Stimulated activated CD4-positive, alpha-beta T cell treated with anti-CD3 and anti-CD28 coated beads, Interleukin-4, amount 100 ng/mL, for 48 hours (primary cell): ENCODE measurements at regions not wholly inside any gene's neighbourhood (a gene's known extent, or its start where the extent isn't known, plus 50 kb on each side); places are given as distances from the start of the nearest gene placed in this dataset.

Experiments used
- DNase-seq, 2 donors: peaks; one replicate each; pipeline ENCODE4 v3.0.0-alpha.2; 2020; ENCODE audit warnings: low read depth in 2 of 2

DNA sequence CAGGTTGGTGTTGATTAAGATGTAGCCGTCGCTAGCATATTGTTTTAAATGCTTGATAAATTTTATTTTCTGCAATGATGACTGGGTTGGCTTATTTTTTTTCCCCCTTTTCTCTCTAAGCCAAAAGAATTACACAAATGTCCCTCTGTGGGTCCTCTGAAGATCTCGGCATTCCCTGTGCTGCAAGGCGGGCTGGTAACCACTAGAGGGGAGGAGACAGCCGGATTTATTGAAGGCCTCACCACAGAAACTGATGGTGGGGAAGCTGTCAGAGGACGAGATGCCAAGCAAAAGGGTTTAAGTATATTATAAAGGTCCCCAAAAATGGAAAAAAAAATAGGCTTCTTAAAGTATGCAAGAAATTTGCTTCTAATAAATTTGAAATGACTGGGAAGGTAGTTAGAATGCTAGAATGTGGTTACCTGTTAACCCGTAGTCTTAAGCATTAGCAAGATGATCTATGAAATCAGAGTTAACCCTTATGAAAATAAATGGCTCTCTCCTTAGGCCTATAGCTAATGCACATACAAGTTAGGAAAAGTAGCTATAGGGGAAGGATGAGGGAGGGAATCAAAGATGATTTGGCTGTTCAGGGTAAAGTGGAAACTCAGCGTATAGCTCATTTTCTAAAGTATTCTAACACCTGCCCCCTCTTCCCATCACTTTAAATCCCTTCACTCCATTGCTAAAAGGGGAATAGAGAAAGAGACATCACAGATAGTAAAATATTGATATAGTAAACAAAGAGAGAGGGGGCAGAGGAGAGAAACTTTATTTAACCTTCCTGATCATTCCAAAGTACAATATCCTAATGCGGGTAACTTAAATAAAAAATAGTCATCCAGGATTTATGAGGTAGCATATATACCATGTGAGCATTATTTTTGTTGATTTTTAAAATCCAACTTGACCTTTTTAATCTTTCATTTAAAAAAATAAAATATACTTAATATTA, 894.5 kb upstream of the POU3F3 start:
- no peak for DNase-seq

DNA sequence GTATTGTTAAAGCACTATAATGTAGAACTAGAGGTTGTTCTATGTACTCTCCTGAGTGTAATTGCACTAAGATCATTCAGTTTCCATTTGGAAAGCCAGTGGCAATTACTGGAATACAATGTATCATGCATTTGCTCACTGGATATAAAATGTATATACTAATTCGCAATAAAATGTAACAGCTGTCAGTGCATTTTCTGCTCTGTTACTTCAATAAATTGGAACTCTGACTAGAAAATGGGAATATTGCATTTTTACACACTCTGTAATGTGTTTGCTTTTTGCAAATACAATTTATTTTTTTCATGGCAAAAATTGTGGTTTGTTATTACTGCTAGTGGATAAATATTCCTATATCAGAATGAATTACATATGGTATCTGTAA, 893.8 kb upstream of the POU3F3 start:
- no peak for DNase-seq

DNA sequence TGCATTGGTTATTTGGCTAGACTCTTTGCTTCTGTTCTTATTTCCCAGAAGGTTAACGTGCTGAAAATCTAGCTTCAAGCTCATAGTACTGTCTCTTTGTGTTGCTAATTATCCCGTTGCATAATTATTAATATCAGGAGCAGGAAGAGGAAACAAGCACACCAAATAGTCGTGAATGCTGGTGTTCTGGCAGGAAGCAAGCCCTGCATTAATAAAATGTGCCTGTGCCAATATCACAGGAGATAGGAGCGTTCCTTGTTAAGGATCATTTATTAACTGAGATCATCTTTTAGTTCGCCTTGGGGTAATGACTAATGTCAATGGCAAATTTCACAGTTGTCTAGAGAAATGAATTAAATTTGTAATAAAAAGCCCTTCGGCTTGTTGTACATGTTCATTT, 893.0 kb upstream of the POU3F3 start:
- no peak for DNase-seq

DNA sequence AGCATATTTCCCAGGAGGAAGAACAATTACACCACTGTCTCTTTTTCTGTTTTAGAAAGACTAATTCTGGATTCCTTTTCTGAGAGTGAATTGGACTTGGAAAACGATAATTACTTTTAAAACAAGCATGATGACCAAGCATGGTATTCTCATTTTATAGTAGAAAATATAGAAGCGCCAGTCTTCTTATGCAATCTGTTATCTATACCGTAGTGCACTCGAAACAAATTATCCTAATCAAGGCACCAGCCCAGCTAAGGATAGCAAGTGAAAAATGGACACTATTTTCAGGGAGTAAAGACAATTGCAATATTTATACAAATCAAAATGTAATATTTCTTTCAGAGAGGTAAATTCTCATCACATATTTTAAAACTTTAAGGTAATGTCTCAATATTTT, 892.1 kb upstream of the POU3F3 start:
- no peak for DNase-seq

DNA sequence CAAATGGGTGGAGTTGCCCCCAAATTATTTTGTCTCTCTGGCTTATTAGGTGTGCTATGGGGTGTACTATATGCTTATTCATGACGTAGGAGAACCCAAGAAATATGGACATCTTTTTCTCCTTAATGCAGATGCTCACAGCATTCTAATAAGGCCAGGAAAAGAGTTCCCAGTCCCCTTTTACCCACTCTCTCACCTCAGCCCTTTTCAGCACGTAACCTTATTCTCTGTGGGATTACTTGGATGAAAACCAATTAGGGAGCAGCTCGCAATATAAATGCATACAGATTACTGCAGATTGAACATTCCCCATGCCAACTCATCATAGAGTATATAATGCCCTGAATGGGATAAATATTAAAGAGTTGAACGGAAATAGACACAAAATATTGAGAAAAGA, 891.2 kb upstream of the POU3F3 start:
- no peak for DNase-seq

DNA sequence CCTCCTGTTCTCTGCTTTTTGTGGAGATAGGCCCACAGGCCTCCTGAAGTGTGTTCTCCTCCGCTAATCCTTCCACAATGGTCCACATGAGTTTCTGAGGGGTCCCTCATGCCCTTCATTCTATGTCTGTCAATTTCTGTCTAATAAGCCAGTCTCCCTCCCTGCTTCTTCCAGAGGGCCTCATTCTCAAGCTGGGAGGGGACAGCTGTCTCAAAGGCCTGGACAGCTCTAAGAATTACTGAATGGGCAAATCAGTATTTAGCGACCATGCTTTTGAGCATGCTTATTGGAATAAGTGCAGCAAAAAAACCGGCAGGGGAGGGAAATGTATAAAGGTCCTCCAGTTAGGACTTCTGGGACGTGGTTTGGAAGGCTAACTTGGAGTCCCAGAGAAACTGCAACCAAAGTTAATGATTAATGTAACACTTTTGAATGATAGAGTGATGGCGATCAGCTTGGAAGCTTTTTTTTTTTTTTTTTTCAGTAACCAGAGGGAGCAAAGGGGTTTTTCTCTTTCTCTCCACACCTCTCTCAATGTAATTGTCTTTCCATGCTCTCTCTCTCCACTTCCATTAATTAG, 890.7 kb upstream of the POU3F3 start:
- no peak for DNase-seq

DNA sequence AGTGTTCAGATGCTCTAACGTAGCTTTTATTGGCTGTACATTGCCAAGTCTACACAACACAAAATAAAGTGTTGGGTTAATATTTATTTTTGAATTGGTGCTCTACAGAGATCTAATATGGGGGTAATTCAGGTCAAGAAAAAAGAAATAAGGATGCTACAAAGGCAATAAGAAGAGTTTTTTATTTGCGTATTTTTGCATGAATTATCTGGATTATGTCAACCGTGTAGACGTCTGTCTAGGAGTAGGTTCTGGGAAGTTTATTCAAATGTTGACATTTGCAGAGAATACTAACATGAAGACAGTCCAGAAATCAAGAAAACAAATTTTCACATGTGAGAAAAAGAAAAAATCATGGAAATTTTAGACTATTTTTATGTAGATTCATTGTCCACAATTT, 876.7 kb upstream of the POU3F3 start:
- DNase-seq, result no peak

DNA sequence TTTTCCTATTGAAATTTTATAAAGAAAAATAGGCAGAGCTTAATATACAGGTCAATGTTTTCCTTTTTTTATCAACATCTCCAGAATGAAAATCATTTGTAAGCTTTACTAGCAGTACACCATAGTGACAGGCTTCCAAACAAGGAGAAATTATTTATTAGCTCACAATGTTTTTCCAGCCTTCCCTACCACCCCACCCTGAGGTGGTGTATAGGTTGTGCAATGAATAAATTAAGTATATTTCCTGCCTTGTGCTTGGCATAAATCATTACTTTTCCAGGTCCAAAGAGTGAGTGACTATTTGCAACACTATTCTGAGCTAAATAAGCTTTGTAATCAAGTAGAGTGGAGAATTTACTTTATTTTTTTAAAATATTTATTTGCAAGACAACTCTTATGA, 876.2 kb upstream of the POU3F3 start:
- DNase-seq, result no peak

DNA sequence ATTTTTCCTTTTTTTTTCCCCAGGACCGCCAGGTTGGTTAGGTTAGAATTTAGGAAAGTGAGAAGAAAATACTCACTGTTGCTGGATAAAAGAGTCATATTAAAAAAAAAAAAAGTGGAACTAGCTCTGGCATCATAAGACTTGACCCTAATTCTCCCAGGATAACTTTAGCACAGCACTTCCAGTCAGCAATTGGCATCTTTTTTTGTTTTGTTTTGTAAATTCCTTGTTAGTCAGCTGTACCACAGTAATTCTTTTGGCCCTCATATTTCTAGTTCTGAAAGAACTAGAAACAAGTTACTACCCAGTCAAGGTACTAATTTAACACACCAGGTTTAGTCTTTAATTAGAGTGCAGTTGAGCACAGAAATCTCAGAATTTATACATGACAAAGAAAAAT, 873.5 kb upstream of the POU3F3 start:
- DNase-seq, result no peak

DNA sequence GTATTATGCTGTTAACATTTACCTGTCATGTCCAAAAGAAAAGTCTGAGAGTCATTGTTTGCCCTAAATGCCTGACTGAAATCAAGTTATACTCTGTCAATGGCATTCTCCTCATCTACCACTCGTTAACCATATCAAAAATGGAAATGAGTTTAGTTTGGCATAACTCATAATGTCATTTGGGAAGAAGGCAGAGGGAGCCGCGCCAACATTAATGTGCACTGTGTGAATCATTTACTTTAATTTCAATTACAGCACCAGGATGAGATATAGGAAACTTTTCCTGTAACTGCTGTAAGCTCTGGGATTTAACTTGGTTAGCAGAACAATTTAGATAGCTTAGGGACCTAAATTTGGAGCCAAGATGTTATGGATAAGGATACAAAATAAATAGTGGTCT, 871.2 kb upstream of the POU3F3 start:
- no peak for DNase-seq

DNA sequence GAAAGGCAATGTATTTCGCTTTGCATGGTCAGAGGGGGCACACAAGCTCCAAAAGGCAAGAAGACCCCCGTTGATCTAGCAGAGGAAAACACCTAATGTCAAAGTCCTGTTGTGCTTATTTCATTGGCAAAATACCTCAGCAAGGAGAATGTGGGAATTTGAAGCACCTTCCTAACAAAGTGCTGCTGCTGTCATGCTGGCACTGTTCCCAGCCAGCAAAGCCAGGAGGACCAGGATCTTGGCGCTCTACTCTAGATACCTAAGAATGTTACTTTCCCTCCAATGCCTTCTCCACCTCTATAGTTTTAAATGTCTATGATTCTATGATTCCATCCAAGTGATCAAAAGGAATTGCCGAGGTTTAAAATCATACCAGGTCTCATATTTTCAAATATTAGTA, 867.9 kb upstream of the POU3F3 start:
- no peak for DNase-seq

DNA sequence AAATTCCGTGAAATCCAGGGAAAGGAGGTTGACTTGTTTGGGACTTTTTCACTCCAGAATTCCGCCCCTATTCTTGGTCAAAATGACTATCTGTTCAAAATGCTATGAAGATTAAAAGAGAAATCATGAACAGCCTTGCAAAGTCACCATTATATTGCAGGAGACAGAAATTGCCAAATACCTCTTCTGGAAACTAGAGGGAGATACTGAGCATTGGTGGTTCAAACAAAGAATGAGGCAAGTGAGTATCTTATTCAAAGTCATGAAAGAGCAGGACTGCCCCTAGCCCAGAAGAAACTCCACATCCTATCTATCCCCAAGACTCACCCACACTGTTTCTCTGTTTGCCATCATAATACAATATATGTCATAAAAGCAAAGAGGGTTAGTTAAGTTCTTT, 862.3 kb upstream of the POU3F3 start:
- DNase-seq, result no peak

DNA sequence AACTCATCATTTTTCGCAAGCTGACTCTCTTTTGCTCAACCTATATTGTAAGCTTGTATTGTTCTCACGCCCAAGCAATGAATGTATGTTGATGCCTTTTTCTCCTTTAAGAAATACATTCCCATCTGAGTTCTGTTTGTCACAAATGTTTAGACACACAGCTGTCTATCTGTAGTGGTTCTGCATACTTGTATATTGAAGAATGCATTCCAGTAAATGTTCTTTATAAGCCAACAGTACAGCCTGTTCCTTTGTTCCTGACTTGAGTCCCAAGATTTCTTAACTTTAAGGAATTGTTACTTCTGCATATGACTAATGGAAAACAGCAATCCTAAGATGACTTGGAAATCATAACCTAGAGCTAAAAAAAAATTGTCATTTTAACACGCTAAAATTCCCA, 849.1 kb upstream of the POU3F3 start:
- no peak for DNase-seq

DNA sequence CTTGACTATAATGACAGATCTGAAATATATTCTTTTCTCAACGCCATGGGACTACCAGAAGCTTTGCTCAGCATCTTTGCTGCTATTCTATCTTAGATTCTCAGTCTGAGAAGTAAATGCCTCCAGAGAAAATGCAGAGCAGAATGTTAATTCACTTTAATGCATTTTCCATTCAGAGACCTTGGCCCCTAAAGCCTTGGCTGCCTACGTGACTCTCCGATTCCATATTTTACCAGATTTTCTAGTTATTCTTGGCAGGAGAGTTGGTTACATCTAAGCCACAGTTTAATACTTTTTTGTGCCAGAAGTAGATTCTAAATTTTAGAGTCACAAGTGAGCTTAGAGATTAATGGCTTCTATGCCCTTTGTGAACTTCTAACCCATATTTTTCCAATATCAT, 837.1 kb upstream of the POU3F3 start:
- DNase-seq, result no peak

DNA sequence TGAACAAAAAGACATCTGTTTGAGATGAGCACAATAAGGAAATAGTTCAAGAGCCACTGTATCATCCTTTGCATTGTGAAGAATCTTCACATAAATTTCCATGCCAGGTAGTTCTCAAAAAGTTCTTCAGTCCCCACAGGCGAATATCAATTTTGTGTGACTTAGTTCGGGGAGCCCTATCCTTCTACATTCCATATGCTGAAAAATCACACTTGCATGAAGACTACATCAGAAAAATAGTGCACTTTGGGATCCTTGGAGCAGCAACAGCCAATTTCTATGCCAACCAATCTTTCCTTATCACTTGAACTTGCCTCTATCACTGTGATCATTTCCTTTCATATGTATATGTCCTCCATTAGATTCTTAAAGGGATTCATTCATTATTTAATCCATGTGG, 830.6 kb upstream of the POU3F3 start:
- DNase-seq, result no peak

DNA sequence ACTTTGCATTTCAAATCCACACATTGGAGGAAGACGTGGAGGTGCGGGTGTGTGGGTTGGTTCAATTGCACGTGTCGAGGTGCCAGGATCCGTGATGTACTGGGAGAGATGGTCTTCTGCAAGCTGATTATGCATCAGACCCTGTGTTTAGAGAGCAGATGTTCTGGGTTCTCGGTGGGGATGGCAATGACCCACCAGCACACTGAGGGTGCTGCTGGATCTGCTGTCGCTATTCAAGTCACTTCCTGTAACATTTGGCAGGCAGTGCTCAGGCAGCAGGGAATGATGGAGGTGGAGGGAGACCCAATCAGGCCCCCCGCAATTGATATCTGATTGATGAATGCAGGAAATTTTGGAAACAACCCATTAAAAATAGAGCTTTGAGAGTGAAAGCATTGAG, 830.1 kb upstream of the POU3F3 start:
- no peak for DNase-seq

DNA sequence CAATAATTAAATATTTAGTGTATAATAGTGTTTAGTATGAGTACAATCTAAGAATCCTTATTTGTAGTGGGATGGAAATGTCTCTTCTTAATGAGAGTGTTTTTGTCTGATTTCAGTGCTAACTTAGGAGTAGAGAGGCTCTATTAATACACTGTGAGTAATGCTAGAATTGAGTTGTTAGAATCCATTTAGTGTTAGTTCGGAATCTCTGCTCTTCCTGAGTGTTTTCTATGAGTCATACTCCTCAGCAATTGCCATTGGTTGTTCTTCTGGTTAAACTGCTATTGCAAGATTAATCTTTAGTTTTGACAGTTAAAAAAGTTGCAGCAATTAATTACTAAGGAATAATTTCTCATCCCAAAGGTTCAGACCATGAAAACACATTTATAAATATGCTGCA, 828.6 kb upstream of the POU3F3 start:
- no peak for DNase-seq

DNA sequence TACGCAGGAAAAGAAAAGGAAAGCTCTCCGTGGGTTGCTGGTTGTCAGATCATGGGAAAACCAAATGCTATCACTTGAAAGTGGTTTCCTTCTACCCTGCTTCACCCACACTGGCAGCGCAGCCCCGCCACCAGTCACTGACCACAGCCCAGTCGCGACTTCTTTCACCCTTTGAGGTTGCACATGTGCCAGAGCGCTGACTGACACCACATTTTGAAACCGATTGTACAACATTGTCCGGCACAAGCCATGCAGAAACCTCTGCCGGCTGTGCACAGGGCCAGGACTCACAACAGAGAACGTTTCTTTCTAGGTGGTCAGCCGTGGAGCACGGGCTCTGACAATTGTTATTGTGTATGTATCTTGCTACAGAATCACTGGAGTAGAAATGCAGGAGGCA, 827.2 kb upstream of the POU3F3 start:
- DNase-seq, result no peak

DNA sequence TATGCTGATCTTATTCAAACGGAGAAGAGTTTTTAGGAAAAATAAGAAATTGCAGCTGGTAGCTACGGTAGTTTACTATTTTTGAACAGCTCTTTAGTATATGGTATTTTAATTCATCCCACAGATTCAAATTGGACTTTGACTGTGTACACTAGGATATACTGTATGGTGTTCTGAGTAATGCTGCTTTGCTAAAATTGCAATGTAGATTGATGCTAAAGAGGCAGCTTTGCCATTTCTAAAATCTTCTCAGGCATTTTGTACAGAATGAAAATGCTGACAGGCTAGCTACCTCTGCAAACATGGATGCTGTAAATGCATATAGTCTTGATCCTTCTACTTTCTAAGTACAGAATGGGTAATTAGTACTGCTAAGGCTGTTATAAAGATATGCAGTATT, 826.6 kb upstream of the POU3F3 start:
- no peak for DNase-seq

DNA sequence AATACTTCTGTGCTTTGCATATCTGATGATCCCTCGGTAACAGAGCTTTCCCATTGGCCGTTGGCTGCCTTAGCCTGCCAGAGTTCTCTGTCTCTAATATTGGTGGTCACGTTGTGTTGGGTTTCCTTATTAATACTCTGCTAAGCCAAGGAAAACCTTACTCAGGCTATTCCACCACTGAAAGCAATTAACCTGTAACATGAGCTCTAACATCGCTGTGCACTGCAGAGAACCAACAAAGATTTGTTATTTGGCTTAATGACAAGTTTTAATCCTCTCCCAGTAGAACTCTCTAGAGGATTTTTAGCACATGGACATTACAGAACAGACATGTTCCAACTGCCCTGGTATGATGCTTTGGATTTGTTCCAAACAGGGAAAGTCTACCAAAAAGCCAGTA, 825.9 kb upstream of the POU3F3 start:
- DNase-seq, result no peak

DNA sequence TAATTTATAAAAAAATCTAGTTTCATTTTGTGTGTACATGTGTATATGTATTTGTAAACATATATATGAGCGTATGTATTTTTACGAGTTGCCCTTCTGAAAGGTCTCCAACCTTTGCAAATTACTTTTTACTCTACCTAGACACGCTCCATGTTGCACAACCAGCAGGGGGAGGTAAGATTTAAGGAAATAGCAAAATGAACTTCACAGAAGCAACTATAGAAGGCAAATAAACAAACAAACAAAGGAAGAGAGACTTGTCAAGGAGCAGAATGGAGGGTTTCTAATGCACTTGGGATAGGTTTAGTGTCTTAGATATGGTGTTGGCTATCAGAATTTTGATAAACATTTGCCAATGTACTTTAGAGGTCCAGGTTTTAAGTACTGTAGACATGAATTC, 820.5 kb upstream of the POU3F3 start:
- no peak for DNase-seq

DNA sequence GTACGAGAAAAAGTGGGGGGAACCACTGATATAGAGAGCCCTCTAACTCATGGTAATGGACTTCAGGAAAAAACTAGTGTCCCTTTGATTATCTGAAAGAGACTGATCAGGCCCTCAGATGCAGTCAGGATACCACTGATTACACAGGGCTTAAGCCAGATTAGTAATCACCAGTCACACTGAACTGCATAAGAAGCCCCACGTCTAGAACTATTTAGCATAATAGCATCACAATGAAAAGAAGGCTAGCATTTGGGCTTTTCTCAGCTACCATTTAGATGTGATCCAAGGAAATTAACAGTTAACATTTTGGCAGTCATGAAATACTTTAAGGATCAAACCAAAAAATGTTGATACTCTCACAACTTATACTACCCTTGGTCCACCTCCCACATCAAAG, 813.1 kb upstream of the POU3F3 start:
- DNase-seq, result no peak

DNA sequence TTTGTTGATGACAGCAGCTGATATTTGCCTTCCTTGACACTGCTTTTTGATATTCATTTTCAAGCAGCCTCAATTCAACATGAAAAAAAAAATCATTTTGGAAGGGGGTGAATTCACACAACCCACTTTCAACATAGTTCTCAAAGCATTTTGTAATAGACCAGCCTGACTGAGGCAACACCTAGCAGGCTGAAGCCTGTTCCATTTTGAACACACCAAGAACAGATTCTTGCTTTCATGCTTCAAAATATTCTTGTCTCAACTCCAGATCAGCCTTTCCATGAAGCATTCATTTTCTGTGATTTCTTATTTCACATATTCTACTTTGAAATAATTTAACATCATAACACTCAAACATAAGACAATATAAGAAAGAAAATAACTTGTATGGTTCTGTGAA, 812.6 kb upstream of the POU3F3 start:
- DNase-seq, result no peak

DNA sequence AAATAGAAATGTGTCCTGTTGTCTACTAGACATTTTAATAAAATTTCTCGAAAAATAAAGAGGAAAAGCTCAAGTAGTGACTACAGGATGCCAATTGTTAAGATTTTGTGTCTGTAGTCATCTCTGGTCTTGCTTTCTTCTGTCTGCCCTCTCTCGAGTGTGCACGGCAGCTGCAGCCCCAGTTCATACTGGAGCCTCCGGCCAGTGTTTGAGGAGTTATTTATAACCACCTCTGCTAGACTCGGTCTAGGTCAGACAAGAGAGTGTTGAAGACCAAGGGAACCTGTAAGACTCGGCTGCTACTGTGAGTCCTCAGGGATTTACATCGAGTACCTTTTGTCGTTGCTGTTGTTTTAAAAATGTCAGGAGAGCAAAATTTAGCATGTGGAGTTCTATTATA, 810.1 kb upstream of the POU3F3 start:
- DNase-seq, result no peak
